Endothelial cell (in vitro differentiated cells): ENCODE measurements at regions not wholly inside any gene's neighbourhood (a gene's known extent, or its start where the extent isn't known, plus 50 kb on each side); places are given as distances from the start of the nearest gene placed in this dataset.

Experiments
- DNase-seq: peaks from one replicate; pipeline ENCODE4 v3.0.0; 2021; ENCODE audit warnings: low spot score
- H3K27ac Mint-ChIP-seq: one replicate; pipeline ENCODE4 v1.8.0; 2021; ENCODE audit warnings: mixed read lengths, inconsistent platforms; ENCODE audit not compliant: unreplicated experiment
- H3K27me3 Mint-ChIP-seq: one replicate; pipeline ENCODE4 v1.8.0; 2021; ENCODE audit warnings: mild to moderate bottlenecking, moderate library complexity, mixed read lengths, inconsistent platforms; ENCODE audit not compliant: unreplicated experiment
- H3K36me3 Mint-ChIP-seq: one replicate; pipeline ENCODE4 v1.8.0; 2021; ENCODE audit warnings: mild to moderate bottlenecking, low read depth, mixed read lengths, inconsistent platforms; ENCODE audit not compliant: unreplicated experiment
- H3K4me1 Mint-ChIP-seq: one replicate; pipeline ENCODE4 v1.8.0; 2021; ENCODE audit warnings: mild to moderate bottlenecking, mixed read lengths, inconsistent platforms; ENCODE audit not compliant: unreplicated experiment
- H3K4me3 Mint-ChIP-seq: one replicate; pipeline ENCODE4 v1.8.0; 2021; ENCODE audit warnings: mild to moderate bottlenecking, mixed read lengths, inconsistent platforms; ENCODE audit not compliant: unreplicated experiment
- H3K9me3 Mint-ChIP-seq: one replicate; pipeline ENCODE4 v1.8.0; 2021; ENCODE audit warnings: mixed read lengths, inconsistent platforms; ENCODE audit not compliant: unreplicated experiment
- CTCF ChIP-seq: fragments of 200-600 bp; sonication (generic); IDR thresholded peaks from one replicate; pipeline ENCODE4 v1.5.0; 2021; ENCODE audit warnings: antibody characterized with exemption; ENCODE audit not compliant: unreplicated experiment

GRCh38 chr3:111244760-111245159 is 173.1 kb downstream of the NECTIN3 start:
- no peak for TF ChIP-seq CTCF
- no peak overlapping the region for H3K27ac Mint-ChIP-seq
- no peak for DNase-seq
- peaks cover 4% of the 10 kb centered on the region for H3K36me3 Mint-ChIP-seq
- H3K9me3 Mint-ChIP-seq, result no peaks in the 10 kb centered on the region
- no peak overlapping the region for H3K4me3 Mint-ChIP-seq
- no peaks in the 10 kb centered on the region for H3K4me1 Mint-ChIP-seq
- peaks cover 2% of the 10 kb centered on the region for H3K27me3 Mint-ChIP-seq

- no peak overlapping the region for H3K4me3 Mint-ChIP-seq
- no peak for TF ChIP-seq CTCF
- H3K4me1 Mint-ChIP-seq, result no peaks in the 10 kb centered on the region
- H3K36me3 Mint-ChIP-seq, result peaks cover 4% of the 10 kb centered on the region
- no peak for DNase-seq
- H3K27ac Mint-ChIP-seq, result no peak overlapping the region
- H3K9me3 Mint-ChIP-seq, result no peaks in the 10 kb centered on the region
- no peaks in the 10 kb centered on the region for H3K27me3 Mint-ChIP-seq
These were observed 175.5 kb downstream of the NECTIN3 start for GRCh38 chr3:111246967-111247760.

- no peak for DNase-seq
- Mint-ChIP-seq H3K4me3 (no peak overlapping the region), H3K27me3 (no peaks in the 10 kb centered on the region), H3K36me3 (peaks cover 4% of the 10 kb centered on the region), H3K27ac (no peak overlapping the region), H3K9me3 (no peaks in the 10 kb centered on the region), H3K4me1 (no peaks in the 10 kb centered on the region)
- TF ChIP-seq CTCF, result no peak
These were observed 176.8 kb downstream of the NECTIN3 start for GRCh38 chr3:111248406-111248805.

GRCh38 chr3:111249421-111249820 is 177.8 kb downstream of the NECTIN3 start:
- H3K4me3 Mint-ChIP-seq, result no peak overlapping the region
- H3K27ac Mint-ChIP-seq, result no peak overlapping the region
- DNase-seq, result no peak
- no peak for TF ChIP-seq CTCF
- no peaks in the 10 kb centered on the region for H3K36me3 Mint-ChIP-seq
- no peaks in the 10 kb centered on the region for H3K27me3 Mint-ChIP-seq
- no peaks in the 10 kb centered on the region for H3K4me1 Mint-ChIP-seq
- H3K9me3 Mint-ChIP-seq, result no peaks in the 10 kb centered on the region

- H3K27ac Mint-ChIP-seq, result no peak overlapping the region
These were observed 181.2 kb downstream of the NECTIN3 start for GRCh38 chr3:111252779-111253178.

More at GRCh38 chr3:111252779-111253178, 181.2 kb downstream of the NECTIN3 start:
- TF ChIP-seq CTCF, result no peak
- H3K9me3 Mint-ChIP-seq, result no peaks in the 10 kb centered on the region
- no peaks in the 10 kb centered on the region for H3K27me3 Mint-ChIP-seq
- H3K4me1 Mint-ChIP-seq, result no peaks in the 10 kb centered on the region
- no peaks in the 10 kb centered on the region for H3K36me3 Mint-ChIP-seq
- DNase-seq, result no peak
- no peak overlapping the region for H3K4me3 Mint-ChIP-seq
